DND-41 (cell line): ENCODE measurements at regions not wholly inside any gene's neighbourhood (a gene's known extent, or its start where the extent isn't known, plus 50 kb on each side); places are given as distances from the start of the nearest gene placed in this dataset.
A peak's percentile ranks its signal among the peaks of the same experiment; 100 is the strongest.

Experiments used
- ATAC-seq: fragments of 200-7000 bp; cut with Tn5 transposase; 3 replicates; pipeline ENCODE4 v1.9.1; 2021; ENCODE audit warnings: low read depth; ENCODE audit not compliant: insufficient read depth
- DNase-seq: peaks from one replicate; pipeline ENCODE4 v3.0.0-alpha.2; 2020
- H2AFZ ChIP-seq: 2 replicates; pipeline ENCODE4 v1.6.0; 2012; ENCODE audit warnings: low read depth, low read length
- H3K27ac ChIP-seq: 2 replicates; pipeline ENCODE4 v1.5.1; 2012; ENCODE audit warnings: low read length, inconsistent platforms
- H3K27me3 ChIP-seq: fragments of 200-600 bp; sonication (generic); 2 replicates; pipeline ENCODE4 v1.6.0; 2012; ENCODE audit warnings: low read length, mild to moderate bottlenecking, inconsistent platforms; ENCODE audit not compliant: insufficient read depth, poor library complexity
- H3K36me3 ChIP-seq: 2 replicates; pipeline ENCODE4 v1.5.1; 2012; ENCODE audit warnings: low read length, inconsistent platforms; ENCODE audit not compliant: insufficient read depth
- H3K4me1 ChIP-seq: 2 replicates; pipeline ENCODE4 v1.5.1; 2012; ENCODE audit warnings: mild to moderate bottlenecking, low read length; ENCODE audit not compliant: insufficient read depth
- H3K4me2 ChIP-seq: 2 replicates; pipeline ENCODE4 v1.6.0; 2012; ENCODE audit warnings: mild to moderate bottlenecking, moderate library complexity, low read length, inconsistent platforms; ENCODE audit not compliant: insufficient read depth
- H3K4me3 ChIP-seq, 2 experiments: fragments of 200-600 bp in 1 of 2; shearing (Covaris generic) in 1 of 2; 2 replicates each; pipeline ENCODE4 v1.5.1; 2012 to 2016; ENCODE audit warnings: inconsistent platforms in 2 of 2, low read length in 2 of 2, mild to moderate bottlenecking in 2 of 2, low read depth in 1 of 2, moderate library complexity in 1 of 2
- H3K79me2 ChIP-seq: 2 replicates; pipeline ENCODE4 v1.6.0; 2012; ENCODE audit warnings: low read length, inconsistent platforms; ENCODE audit not compliant: insufficient read depth
- H3K9ac ChIP-seq: 2 replicates; pipeline ENCODE4 v1.6.0; 2012; ENCODE audit warnings: low read depth, mild to moderate bottlenecking, inconsistent platforms, low read length, moderate library complexity
- H3K9me3 ChIP-seq: 2 replicates; pipeline ENCODE4 v1.5.1; 2012; ENCODE audit warnings: low read length, moderate library complexity, mild to moderate bottlenecking, inconsistent platforms; ENCODE audit not compliant: insufficient read depth, severe bottlenecking
- H4K20me1 ChIP-seq: 2 replicates; pipeline ENCODE4 v1.6.0; 2012; ENCODE audit warnings: low read length; ENCODE audit not compliant: insufficient read depth
- EZH2 ChIP-seq: IDR thresholded peaks from 3 replicates; pipeline ENCODE4 v1.6.1; 2012; ENCODE audit warnings: borderline replicate concordance, low read depth, mild to moderate bottlenecking, moderate library complexity, low read length, inconsistent platforms; ENCODE audit not compliant: severe bottlenecking
- TF ChIP-seq, protein P1 (sequence below): IDR thresholded peaks from 2 replicates; pipeline ENCODE4 v1.5.1; 2012; ENCODE audit warnings: borderline replicate concordance, low read length, moderate library complexity, mild to moderate bottlenecking; ENCODE audit not compliant: poor library complexity, severe bottlenecking; ENCODE audit errors: extremely low read depth

DNA sequence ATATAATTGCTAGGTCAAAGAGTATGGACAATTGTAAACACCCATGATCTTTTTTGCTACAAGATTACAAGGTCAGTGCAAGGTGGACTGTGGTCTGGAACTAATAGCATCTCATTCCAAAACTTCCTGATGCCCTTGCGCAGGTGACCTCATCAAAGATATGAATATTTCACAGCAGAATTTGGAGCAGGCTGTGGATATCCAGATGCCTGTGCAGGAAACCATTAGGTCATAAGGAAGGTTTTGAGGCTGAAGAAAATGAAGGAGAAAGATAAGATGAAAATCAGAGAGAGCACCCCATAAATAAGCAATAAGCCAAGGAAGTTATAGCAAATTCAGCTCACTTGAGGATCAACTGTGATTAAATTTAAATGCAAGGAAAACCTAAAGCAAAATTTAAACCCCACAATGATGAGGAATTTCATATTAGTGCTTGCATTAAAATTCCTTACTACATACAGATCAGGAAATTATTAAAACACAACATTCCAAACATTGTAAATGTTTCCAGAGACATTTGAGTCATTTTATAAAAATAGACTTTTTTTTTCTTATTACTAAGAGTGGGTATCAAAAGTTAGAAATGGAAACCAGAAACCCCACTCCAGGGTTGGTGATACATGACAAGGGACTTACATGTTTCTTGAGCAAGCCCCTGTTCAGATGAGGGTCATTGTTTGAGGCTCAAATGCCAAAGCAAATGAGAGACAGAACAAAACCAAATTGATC lies 100.7 kb upstream of the FAM9C start:
- Histone ChIP-seq H3K4me1 (no peaks in the 10 kb centered on the region), H3K36me3 (no peaks in the 10 kb centered on the region), H3K9ac (no peak overlapping the region), H3K27me3 (no peaks in the 10 kb centered on the region), H2AFZ (no peak overlapping the region), H4K20me1 (no peaks in the 10 kb centered on the region), H3K9me3 (peaks cover 3% of the 10 kb centered on the region), H3K79me2 (no peaks in the 10 kb centered on the region), H3K4me2 (no peak overlapping the region), H3K27ac (no peak overlapping the region), H3K4me3 (no peak overlapping the region)
- TF ChIP-seq, protein P1, sequence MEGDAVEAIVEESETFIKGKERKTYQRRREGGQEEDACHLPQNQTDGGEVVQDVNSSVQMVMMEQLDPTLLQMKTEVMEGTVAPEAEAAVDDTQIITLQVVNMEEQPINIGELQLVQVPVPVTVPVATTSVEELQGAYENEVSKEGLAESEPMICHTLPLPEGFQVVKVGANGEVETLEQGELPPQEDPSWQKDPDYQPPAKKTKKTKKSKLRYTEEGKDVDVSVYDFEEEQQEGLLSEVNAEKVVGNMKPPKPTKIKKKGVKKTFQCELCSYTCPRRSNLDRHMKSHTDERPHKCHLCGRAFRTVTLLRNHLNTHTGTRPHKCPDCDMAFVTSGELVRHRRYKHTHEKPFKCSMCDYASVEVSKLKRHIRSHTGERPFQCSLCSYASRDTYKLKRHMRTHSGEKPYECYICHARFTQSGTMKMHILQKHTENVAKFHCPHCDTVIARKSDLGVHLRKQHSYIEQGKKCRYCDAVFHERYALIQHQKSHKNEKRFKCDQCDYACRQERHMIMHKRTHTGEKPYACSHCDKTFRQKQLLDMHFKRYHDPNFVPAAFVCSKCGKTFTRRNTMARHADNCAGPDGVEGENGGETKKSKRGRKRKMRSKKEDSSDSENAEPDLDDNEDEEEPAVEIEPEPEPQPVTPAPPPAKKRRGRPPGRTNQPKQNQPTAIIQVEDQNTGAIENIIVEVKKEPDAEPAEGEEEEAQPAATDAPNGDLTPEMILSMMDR: no peak
- TF ChIP-seq EZH2: no peak
- ATAC-seq (no peak), DNase-seq (no peak)

DNA sequence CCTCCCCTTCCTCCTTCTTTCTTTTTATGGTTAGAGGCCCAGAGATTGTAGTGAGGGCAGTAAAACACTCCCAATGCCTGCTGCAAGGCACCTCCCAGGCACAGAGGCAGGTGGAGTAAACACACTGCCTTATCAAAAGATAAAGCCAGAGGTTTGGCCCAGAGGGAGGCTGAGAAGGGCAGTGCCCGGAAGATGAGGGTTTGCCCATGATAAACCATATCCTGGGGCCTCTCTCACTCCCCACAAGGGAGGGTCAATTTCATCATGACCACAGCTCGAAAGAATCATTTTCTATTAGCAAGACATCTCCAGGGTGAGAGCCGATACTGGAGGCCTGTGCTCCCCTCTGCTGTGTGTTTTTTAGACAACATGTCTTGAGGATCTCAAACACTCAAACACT lies 98.5 kb upstream of the FAM9C start:
- Histone ChIP-seq H2AFZ (no peak overlapping the region), H4K20me1 (no peaks in the 10 kb centered on the region), H3K27me3 (no peaks in the 10 kb centered on the region), H3K9ac (no peak overlapping the region), H3K27ac (no peak overlapping the region), H3K36me3 (no peaks in the 10 kb centered on the region), H3K79me2 (no peaks in the 10 kb centered on the region), H3K9me3 (peaks cover 6% of the 10 kb centered on the region), H3K4me3 (no peak overlapping the region), H3K4me1 (no peaks in the 10 kb centered on the region), H3K4me2 (no peak overlapping the region)
- no peak for DNase-seq
- no peak for ATAC-seq
- TF ChIP-seq, protein P1: no peak
- no peak for TF ChIP-seq EZH2

DNA sequence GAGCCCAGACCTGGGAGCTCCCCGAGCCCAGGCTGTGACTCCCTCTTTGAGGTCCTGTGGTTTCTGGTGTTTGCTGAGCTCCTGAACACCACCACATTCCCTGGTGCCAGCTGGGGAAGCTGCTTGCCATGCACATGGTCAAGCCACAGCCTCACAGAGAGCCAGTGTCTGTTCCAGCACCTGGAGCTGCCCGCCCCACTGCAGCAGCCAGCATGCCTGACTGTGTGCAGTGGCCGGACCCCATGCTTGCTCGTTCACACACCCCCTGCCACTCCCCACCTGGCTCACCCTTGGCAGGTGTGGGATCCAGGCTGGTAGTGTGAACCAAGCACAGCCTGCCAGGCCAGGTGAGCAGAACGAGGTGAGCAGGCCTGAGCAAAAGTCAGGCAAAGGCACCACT lies 95.6 kb upstream of the FAM9C start:
- ATAC-seq (peak; percentile 24; the same call in 1 of the 3 replicates), DNase-seq (no peak)
- Histone ChIP-seq H3K27me3 (no peaks in the 10 kb centered on the region), H3K4me2 (no peak overlapping the region), H3K4me3 (no peak overlapping the region), H3K9me3 (peaks cover 3% of the 10 kb centered on the region), H3K9ac (no peak overlapping the region), H3K4me1 (no peaks in the 10 kb centered on the region), H2AFZ (no peak overlapping the region), H4K20me1 (no peaks in the 10 kb centered on the region), H3K27ac (no peak overlapping the region), H3K79me2 (no peaks in the 10 kb centered on the region), H3K36me3 (no peaks in the 10 kb centered on the region)
- TF ChIP-seq EZH2: no peak
- TF ChIP-seq, protein P1: no peak
